Upper lobe of right lung (tissue), 1 donor: ENCODE measurements at regions not wholly inside any gene's neighbourhood (a gene's known extent, or its start where the extent isn't known, plus 50 kb on each side); places are given as distances from the start of the nearest gene placed in this dataset.

Experiments used
- ATAC-seq: fragments of 200-7000 bp; cut with Tn5 transposase; one replicate; pipeline ENCODE4 v1.9.1; 2020; ENCODE audit warnings: mild to moderate bottlenecking, moderate library complexity
- DNase-seq: peaks from one replicate; pipeline ENCODE4 v3.0.0-alpha.2; 2020
- H3K27ac ChIP-seq: fragments of 200-600 bp; one replicate; pipeline ENCODE4 v1.8.0; 2022
- H3K27me3 ChIP-seq: fragments of 200-600 bp; one replicate; pipeline ENCODE4 v1.8.0; 2022; ENCODE audit warnings: mild to moderate bottlenecking
- H3K36me3 ChIP-seq: fragments of 200-600 bp; one replicate; pipeline ENCODE4 v1.8.0; 2022
- H3K4me1 ChIP-seq: fragments of 200-600 bp; one replicate; pipeline ENCODE4 v1.8.0; 2022
- H3K4me3 ChIP-seq: fragments of 200-600 bp; one replicate; pipeline ENCODE4 v1.8.0; 2022; ENCODE audit warnings: mild to moderate bottlenecking
- H3K9me3 ChIP-seq: fragments of 200-600 bp; one replicate; pipeline ENCODE4 v1.8.0; 2022
- CTCF ChIP-seq: fragments of 200-600 bp; IDR thresholded peaks from one replicate; pipeline ENCODE4 v1.8.0; 2022; ENCODE audit warnings: antibody characterized with exemption
- intact Hi-C: fragments of 100-400 bp; cut with DNase I; formaldehyde crosslinking; loops from one replicate; pipeline ENCODE4 v1.11.0; 2022
- donor health status: DM: no; HTN: yes; CAD: no; lungs with severe emphysema.

- Histone ChIP-seq H3K27me3 (no peaks in the 10 kb centered on the region), H3K4me3 (no peak overlapping the region), H3K36me3 (no peaks in the 10 kb centered on the region), H3K27ac (no peak overlapping the region), H3K4me1 (no peaks in the 10 kb centered on the region), H3K9me3 (no peaks in the 10 kb centered on the region)
- ATAC-seq (no peak), DNase-seq (no peak)
- no peak for TF ChIP-seq CTCF
- intact Hi-C loops, result no loop called here
Measured at GRCh38 chr5:67409126-67409777, 212.7 kb upstream of the CD180 start.

DNA sequence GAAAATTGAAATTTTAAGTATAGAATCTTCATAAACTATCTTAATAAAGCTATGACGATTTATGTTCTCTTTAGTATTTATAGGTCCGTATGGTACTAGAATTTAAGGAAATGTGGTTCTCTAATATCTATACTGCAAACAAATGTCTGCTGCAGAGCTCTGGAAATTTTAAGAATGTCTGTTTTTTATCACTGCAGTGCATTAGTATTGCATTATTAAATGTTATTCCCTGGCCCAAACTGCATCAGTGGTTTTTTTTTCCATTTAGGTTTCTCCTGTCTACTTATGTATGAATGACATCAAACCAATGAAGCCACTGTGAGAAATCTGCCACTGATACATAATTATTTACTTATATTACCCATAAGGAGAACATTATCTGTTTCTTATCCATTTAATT is 211.4 kb upstream of the CD180 start:
- no peaks in the 10 kb centered on the region for H3K9me3 ChIP-seq
- no peak for ATAC-seq
- intact Hi-C loops, result no loop called here

GRCh38 chr5:67405755-67406154 is 209.2 kb upstream of the CD180 start:
- Histone ChIP-seq H3K27me3 (no peaks in the 10 kb centered on the region), H3K9me3 (no peaks in the 10 kb centered on the region), H3K27ac (no peak overlapping the region), H3K4me3 (no peak overlapping the region), H3K4me1 (no peaks in the 10 kb centered on the region), H3K36me3 (no peaks in the 10 kb centered on the region)
- ATAC-seq (peak; percentile 60), DNase-seq (no peak)
- no peak for TF ChIP-seq CTCF
- intact Hi-C loops, result no loop called here

More for the DNA sequence above, 211.4 kb upstream of the CD180 start:
- no peak for TF ChIP-seq CTCF
- Histone ChIP-seq H3K4me1 (no peaks in the 10 kb centered on the region), H3K27ac (no peak overlapping the region), H3K4me3 (no peak overlapping the region), H3K36me3 (no peaks in the 10 kb centered on the region), H3K27me3 (no peaks in the 10 kb centered on the region)
- no peak for DNase-seq

DNA sequence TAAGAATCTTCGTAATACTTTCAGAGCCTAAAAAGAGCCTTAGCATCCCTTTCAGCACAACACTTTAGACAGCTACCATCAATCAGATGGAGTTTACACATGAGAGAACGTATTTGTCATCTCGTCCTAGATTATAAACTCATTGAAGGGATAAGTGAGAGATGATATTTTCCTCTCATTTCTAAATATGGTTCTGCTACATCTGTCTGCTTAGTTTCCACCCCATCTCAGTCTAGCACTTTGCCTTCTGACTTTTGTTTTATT is 208.4 kb upstream of the CD180 start:
- no peaks in the 10 kb centered on the region for H3K9me3 ChIP-seq
- H3K27ac ChIP-seq, result no peak overlapping the region
- no peak overlapping the region for H3K4me3 ChIP-seq
- no peak for ATAC-seq
- intact Hi-C loops, result no loop called here
- no peaks in the 10 kb centered on the region for H3K27me3 ChIP-seq
- no peaks in the 10 kb centered on the region for H3K4me1 ChIP-seq
- no peak for TF ChIP-seq CTCF
- H3K36me3 ChIP-seq, result no peaks in the 10 kb centered on the region
- DNase-seq, result no peak

GRCh38 chr5:67404256-67405100 is 207.9 kb upstream of the CD180 start:
- DNase-seq, result no peak
- no peaks in the 10 kb centered on the region for H3K36me3 ChIP-seq

More at GRCh38 chr5:67404256-67405100, 207.9 kb upstream of the CD180 start:
- no peaks in the 10 kb centered on the region for H3K4me1 ChIP-seq
- H3K4me3 ChIP-seq, result no peak overlapping the region
- no peaks in the 10 kb centered on the region for H3K9me3 ChIP-seq
- no peak for TF ChIP-seq CTCF
- intact Hi-C loops, result no loop called here
- no peak for ATAC-seq
- H3K27me3 ChIP-seq, result no peaks in the 10 kb centered on the region
- no peak overlapping the region for H3K27ac ChIP-seq
